ENCODE measurements at regions not wholly inside any gene's neighbourhood (a gene's known extent, or its start where the extent isn't known, plus 50 kb on each side); places are given as distances from the start of the nearest gene placed in this dataset.

GRCh38 chrX:46278572-46278971 lies 266.6 kb downstream of the ZNF674 start:
- H3K4me1 ChIP-seq (ENCODE audit: insufficient read depth, poor library complexity, severe bottlenecking), result peaks cover 16% of the 10 kb centered on the region
- no peaks in the 10 kb centered on the region for H3K27me3 ChIP-seq (ENCODE audit: insufficient read depth, poor library complexity, severe bottlenecking)
- no peak for DNase-seq (ENCODE audit: low spot score)
- no peaks in the 10 kb centered on the region for H3K9me3 ChIP-seq (ENCODE audit: severe bottlenecking)
- no peak for TF ChIP-seq CTCF (IDR thresholded peaks at IDR 0.05; ENCODE audit: poor library complexity, severe bottlenecking)
- peak overlapping the region; percentile 67 for H3K27ac ChIP-seq (ENCODE audit: poor library complexity, severe bottlenecking)
- no peak overlapping the region for H3K4me3 ChIP-seq (ENCODE audit: severe bottlenecking)
- H3K36me3 ChIP-seq (ENCODE audit: low read depth), result no peaks in the 10 kb centered on the region
- no peak for ATAC-seq (ENCODE audit: low read depth)

GRCh38 chrX:46268412-46268811 lies 276.8 kb downstream of the ZNF674 start:
- ATAC-seq (ENCODE audit: low read depth) (peak; percentile 78), DNase-seq (ENCODE audit: low spot score) (no peak)
- no peaks in the 10 kb centered on the region for H3K36me3 ChIP-seq (ENCODE audit: low read depth)
- no peaks in the 10 kb centered on the region for H3K27me3 ChIP-seq (ENCODE audit: insufficient read depth, poor library complexity, severe bottlenecking)
- H3K9me3 ChIP-seq (ENCODE audit: severe bottlenecking), result no peaks in the 10 kb centered on the region
- no peak for TF ChIP-seq CTCF (IDR thresholded peaks at IDR 0.05; ENCODE audit: poor library complexity, severe bottlenecking)
- no peak overlapping the region for H3K4me3 ChIP-seq (ENCODE audit: severe bottlenecking)
- peaks cover 12% of the 10 kb centered on the region for H3K4me1 ChIP-seq (ENCODE audit: insufficient read depth, poor library complexity, severe bottlenecking)
- peak overlapping the region; percentile 36 for H3K27ac ChIP-seq (ENCODE audit: poor library complexity, severe bottlenecking)

GRCh38 chrX:46263494-46263893 lies 281.7 kb downstream of the ZNF674 start:
- no peaks in the 10 kb centered on the region for H3K36me3 ChIP-seq (ENCODE audit: low read depth)
- DNase-seq (ENCODE audit: low spot score) (no peak), ATAC-seq (ENCODE audit: low read depth) (peak; percentile 3; the same call in 1 of the 3 replicates)
- no peaks in the 10 kb centered on the region for H3K9me3 ChIP-seq (ENCODE audit: severe bottlenecking)
- H3K27ac ChIP-seq (ENCODE audit: poor library complexity, severe bottlenecking), result peak overlapping the region; percentile 98
- TF ChIP-seq CTCF (IDR thresholded peaks at IDR 0.05; ENCODE audit: poor library complexity, severe bottlenecking), result no peak
- H3K4me1 ChIP-seq (ENCODE audit: insufficient read depth, poor library complexity, severe bottlenecking), result peaks cover 29% of the 10 kb centered on the region
- H3K4me3 ChIP-seq (ENCODE audit: severe bottlenecking), result no peak overlapping the region
- H3K27me3 ChIP-seq (ENCODE audit: insufficient read depth, poor library complexity, severe bottlenecking), result no peaks in the 10 kb centered on the region

- Histone ChIP-seq H3K27ac (ENCODE audit: poor library complexity, severe bottlenecking) (peak overlapping the region; percentile 98), H3K36me3 (ENCODE audit: low read depth) (no peaks in the 10 kb centered on the region), H3K9me3 (ENCODE audit: severe bottlenecking) (no peaks in the 10 kb centered on the region), H3K4me3 (ENCODE audit: severe bottlenecking) (no peak overlapping the region), H3K4me1 (ENCODE audit: insufficient read depth, poor library complexity, severe bottlenecking) (peaks cover 25% of the 10 kb centered on the region), H3K27me3 (ENCODE audit: insufficient read depth, poor library complexity, severe bottlenecking) (no peaks in the 10 kb centered on the region)
- no peak for ATAC-seq (ENCODE audit: low read depth)
- no peak for TF ChIP-seq CTCF (IDR thresholded peaks at IDR 0.05; ENCODE audit: poor library complexity, severe bottlenecking)
- DNase-seq (ENCODE audit: low spot score), result no peak
These were observed 282.9 kb downstream of the ZNF674 start for GRCh38 chrX:46262304-46262703.

- Histone ChIP-seq H3K4me1 (ENCODE audit: insufficient read depth, poor library complexity, severe bottlenecking) (peaks cover 25% of the 10 kb centered on the region), H3K4me3 (ENCODE audit: severe bottlenecking) (no peak overlapping the region), H3K9me3 (ENCODE audit: severe bottlenecking) (no peaks in the 10 kb centered on the region), H3K36me3 (ENCODE audit: low read depth) (no peaks in the 10 kb centered on the region), H3K27me3 (ENCODE audit: insufficient read depth, poor library complexity, severe bottlenecking) (no peaks in the 10 kb centered on the region), H3K27ac (ENCODE audit: poor library complexity, severe bottlenecking) (peak overlapping the region; percentile 98)
- ATAC-seq (ENCODE audit: low read depth) (peak; percentile 96), DNase-seq (ENCODE audit: low spot score) (peak; percentile 79)
- TF ChIP-seq CTCF (IDR thresholded peaks at IDR 0.05; ENCODE audit: poor library complexity, severe bottlenecking), result no peak
These were observed 284.7 kb downstream of the ZNF674 start for GRCh38 chrX:46260499-46260898.

Measured in RWPE2 (cell line).